OCI-LY7 (cell line): ENCODE measurements at regions not wholly inside any gene's neighbourhood (a gene's known extent, or its start where the extent isn't known, plus 50 kb on each side); places are given as distances from the start of the nearest gene placed in this dataset. TPM values are rescaled to one million over a fixed set of nuclear protein-coding genes. Genes with fewer than 3 reads are reported as not detected.

ENCODE experiments used
- BruUV-seq: library from RNA; stranded (reverse); fragments of 400-500 nt; replicated peaks from 2 replicates; lab custom pipeline; 2021; lab: Mats Ljungman, UMichigan
- CTCF ChIA-PET: fragments of 300-600 bp; sonication (Branson Sonifier 250); formaldehyde crosslinking; loops from one replicate; lab custom pipeline; 2022; ENCODE audit warnings: antibody characterized with exemption; ENCODE audit not compliant: unreplicated experiment; lab: Charles Lee
- POLR2A ChIA-PET: fragments of 300-600 bp; sonication (Branson Sonifier 250); formaldehyde crosslinking; loops from one replicate; lab custom pipeline; 2022; ENCODE audit warnings: antibody characterized with exemption; lab: Charles Lee
- DNase-seq: peaks from one replicate; pipeline ENCODE4 v3.0.0-alpha.2; 2015; ENCODE audit warnings: low spot score
- H2AFZ ChIP-seq: fragments of 200-600 bp; sonication (generic), shearing (Covaris generic); 2 replicates; pipeline ENCODE4 v1.6.1; 2014; ENCODE audit warnings: mild to moderate bottlenecking, antibody characterized with exemption, low read length, moderate library complexity
- H3K27ac ChIP-seq: fragments of 200-600 bp; sonication (generic); 2 replicates; pipeline ENCODE4 v1.5.1; 2014; ENCODE audit warnings: mixed run types, low read depth, mild to moderate bottlenecking, moderate library complexity, low read length, inconsistent platforms; ENCODE audit not compliant: poor library complexity, severe bottlenecking
- H3K36me3 ChIP-seq: fragments of 200-600 bp; sonication (generic); 2 replicates; pipeline ENCODE4 v1.6.1; 2014; ENCODE audit warnings: mild to moderate bottlenecking, antibody characterized with exemption, low read length, moderate library complexity, mixed read lengths; ENCODE audit not compliant: insufficient read depth
- H3K4me1 ChIP-seq: fragments of 200-600 bp; sonication (generic); 2 replicates; pipeline ENCODE4 v1.5.1; 2014; ENCODE audit warnings: mild to moderate bottlenecking, low read length; ENCODE audit not compliant: insufficient read depth, poor library complexity, severe bottlenecking
- H3K4me2 ChIP-seq: fragments of 200-600 bp; sonication (generic); 2 replicates; pipeline ENCODE4 v1.6.1; 2014; ENCODE audit warnings: mild to moderate bottlenecking, low read length
- H3K4me3 ChIP-seq: fragments of 200-600 bp; sonication (generic); 2 replicates; pipeline ENCODE4 v1.5.1; 2014; ENCODE audit warnings: mild to moderate bottlenecking, low read depth, low read length; ENCODE audit not compliant: poor library complexity, severe bottlenecking
- H3K79me2 ChIP-seq: fragments of 200-600 bp; sonication (generic); 2 replicates; pipeline ENCODE4 v1.6.1; 2016; ENCODE audit warnings: low read depth, mild to moderate bottlenecking, low read length, moderate library complexity, mixed read lengths; ENCODE audit not compliant: insufficient read depth
- H3K9me2 ChIP-seq: fragments of 200-600 bp; sonication (generic); 2 replicates; pipeline ENCODE4 v1.6.1; 2016; ENCODE audit warnings: mild to moderate bottlenecking, low read length, mixed read lengths; ENCODE audit not compliant: insufficient read depth
- H3K9me3 ChIP-seq: fragments of 200-600 bp; sonication (generic); 2 replicates; pipeline ENCODE4 v1.6.1; 2014; ENCODE audit warnings: mild to moderate bottlenecking, mixed run types, low read length, mixed read lengths
- H4K20me1 ChIP-seq: fragments of 200-600 bp; sonication (generic); 2 replicates; pipeline ENCODE4 v1.6.1; 2014; ENCODE audit warnings: mild to moderate bottlenecking, antibody characterized with exemption, low read length, moderate library complexity, mixed read lengths; ENCODE audit not compliant: insufficient read depth
- EZH2phosphoT487 ChIP-seq: fragments of 200-600 bp; sonication (generic); IDR thresholded peaks from 2 replicates; pipeline ENCODE4 v1.6.1; 2018; ENCODE audit warnings: low read depth, borderline replicate concordance, mild to moderate bottlenecking, mixed run types, antibody characterized with exemption, low read length, moderate library complexity, mixed read lengths
- intact Hi-C: fragments of 100-400 bp; cut with micrococcal nuclease; formaldehyde crosslinking; loops from one replicate; pipeline ENCODE4 v1.10.0; 2022; ENCODE audit not compliant: unreplicated experiment
- microRNA-seq: library from miRNA; unstranded; fragments of <30 nt; microRNA quantifications from one replicate; pipeline ENCODE4 v1.2.0, GENCODE V29; 2022; ENCODE audit warnings: borderline replicate concordance
- small RNA-seq: library from RNA; depleted of rRNA; stranded (forward); fragments of <200 nt; gene quantifications from one replicate; pipeline ENCODE3, GENCODE V24; 2014
- TF ChIP-seq, protein P1 (sequence below): fragments of 200-600 bp; sonication (generic); conservative IDR thresholded peaks from 2 replicates; pipeline ENCODE4 v1.5.1; 2014; ENCODE audit warnings: mild to moderate bottlenecking, antibody characterized with exemption, low read length, moderate library complexity, mixed read lengths

DNA sequence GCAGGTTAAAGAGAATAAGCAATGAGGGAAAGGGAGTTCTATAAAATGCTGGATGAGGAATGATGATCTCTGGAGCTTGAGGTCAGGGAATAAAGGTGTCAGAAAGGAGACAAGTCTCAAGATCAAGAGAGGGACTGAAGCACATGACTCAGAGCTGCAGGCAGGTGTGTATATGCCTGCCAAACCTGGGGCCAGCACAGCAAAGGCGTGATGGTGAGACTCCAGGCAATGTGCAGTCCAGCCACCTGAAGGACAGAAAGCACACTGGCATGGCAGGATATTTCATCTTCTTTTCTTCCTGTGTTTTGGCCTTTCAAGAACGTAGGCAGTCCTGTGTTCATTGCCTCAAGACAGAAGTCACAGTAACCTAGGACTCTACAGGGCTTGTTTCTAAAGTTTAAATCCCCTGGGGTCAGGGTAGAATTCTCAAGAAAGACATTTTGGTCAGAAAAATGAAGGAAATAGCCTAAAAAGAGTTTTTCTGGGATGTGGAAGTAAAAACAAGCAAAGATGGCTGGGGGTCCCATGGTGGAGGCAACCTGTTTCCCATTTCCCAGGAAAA lies 55.5 kb upstream of the TOPAZ1 start:
- ChIA-PET CTCF (interaction anchor here (0.5 kb wide), 1 partner anchor 1368 kb away, joined by 3 read pairs; no protein-coding TSS in a partner anchor), POLR2A (no interaction called here)
- Histone ChIP-seq H3K9me2 (no peaks in the 10 kb centered on the region), H3K9me3 (no peaks in the 10 kb centered on the region), H3K79me2 (no peaks in the 10 kb centered on the region), H3K4me2 (no peak overlapping the region), H3K4me1 (peaks cover 8% of the 10 kb centered on the region), H2AFZ (no peak overlapping the region), H3K27ac (no peak overlapping the region), H3K36me3 (no peaks in the 10 kb centered on the region), H3K4me3 (no peak overlapping the region), H4K20me1 (no peaks in the 10 kb centered on the region)
- TF ChIP-seq, protein P1, sequence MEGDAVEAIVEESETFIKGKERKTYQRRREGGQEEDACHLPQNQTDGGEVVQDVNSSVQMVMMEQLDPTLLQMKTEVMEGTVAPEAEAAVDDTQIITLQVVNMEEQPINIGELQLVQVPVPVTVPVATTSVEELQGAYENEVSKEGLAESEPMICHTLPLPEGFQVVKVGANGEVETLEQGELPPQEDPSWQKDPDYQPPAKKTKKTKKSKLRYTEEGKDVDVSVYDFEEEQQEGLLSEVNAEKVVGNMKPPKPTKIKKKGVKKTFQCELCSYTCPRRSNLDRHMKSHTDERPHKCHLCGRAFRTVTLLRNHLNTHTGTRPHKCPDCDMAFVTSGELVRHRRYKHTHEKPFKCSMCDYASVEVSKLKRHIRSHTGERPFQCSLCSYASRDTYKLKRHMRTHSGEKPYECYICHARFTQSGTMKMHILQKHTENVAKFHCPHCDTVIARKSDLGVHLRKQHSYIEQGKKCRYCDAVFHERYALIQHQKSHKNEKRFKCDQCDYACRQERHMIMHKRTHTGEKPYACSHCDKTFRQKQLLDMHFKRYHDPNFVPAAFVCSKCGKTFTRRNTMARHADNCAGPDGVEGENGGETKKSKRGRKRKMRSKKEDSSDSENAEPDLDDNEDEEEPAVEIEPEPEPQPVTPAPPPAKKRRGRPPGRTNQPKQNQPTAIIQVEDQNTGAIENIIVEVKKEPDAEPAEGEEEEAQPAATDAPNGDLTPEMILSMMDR = no peak
- no peak for TF ChIP-seq EZH2phosphoT487
- intact Hi-C loops = no loop called here
- no peak for DNase-seq
- no TSS peak for BruUV-seq

DNA sequence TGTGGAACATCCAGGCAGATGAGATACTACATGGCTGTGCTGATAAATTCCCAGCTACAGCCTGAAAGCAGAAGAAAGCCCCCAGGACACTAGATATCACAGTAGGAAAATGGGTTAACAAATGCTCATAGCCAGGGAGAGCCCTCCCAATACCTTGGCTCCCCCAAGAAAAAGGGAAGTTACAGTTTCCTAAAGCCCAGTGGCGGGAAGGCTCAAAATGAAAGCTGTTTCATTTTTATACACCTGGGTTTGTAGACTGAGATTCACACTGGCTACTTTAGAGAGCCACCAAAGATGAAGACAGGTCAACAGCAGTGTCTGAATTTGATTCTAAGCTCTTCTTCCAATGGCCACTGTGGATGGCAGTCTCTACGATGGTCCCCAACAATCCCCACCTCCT lies 55.0 kb upstream of the TOPAZ1 start:
- Histone ChIP-seq H3K36me3 (no peaks in the 10 kb centered on the region), H3K9me2 (no peaks in the 10 kb centered on the region), H3K4me1 (peaks cover 8% of the 10 kb centered on the region), H2AFZ (no peak overlapping the region), H3K79me2 (no peaks in the 10 kb centered on the region), H3K4me3 (no peak overlapping the region), H4K20me1 (no peaks in the 10 kb centered on the region), H3K9me3 (no peaks in the 10 kb centered on the region), H3K27ac (no peak overlapping the region), H3K4me2 (no peak overlapping the region)
- ChIA-PET POLR2A (no interaction called here), CTCF (interaction anchor here (0.5 kb wide), 1 partner anchor 1367 kb away, joined by 3 read pairs; no protein-coding TSS in a partner anchor)
- intact Hi-C loops = no loop called here
- TF ChIP-seq, protein P1 = no peak
- no peak for TF ChIP-seq EZH2phosphoT487
- DNase-seq = peak; percentile 9
- BruUV-seq = no TSS peak

Small RNA genes lying in the stretch of these regions (microRNA-seq; reads per million reads assigned to microRNA genes)
- gene MIR138-1 = 775 reads per million, percentile 81 among the genes with 10 or more reads in this experiment

Small RNA genes lying in the stretch of these regions (small RNA-seq; reads per million reads assigned to genes)
- gene MIR138-1 (0.73 reads per million, percentile 30 among the genes with 10 or more reads in this experiment), gene RNU6-367P (not detected)
